PC-3 (cell line): ENCODE measurements at regions not wholly inside any gene's neighbourhood (a gene's known extent, or its start where the extent isn't known, plus 50 kb on each side); places are given as distances from the start of the nearest gene placed in this dataset.
"Not testable (repeated sequence)": the region's sequence is repeated elsewhere in the genome, so short reads cannot be mapped to it uniquely, and the experiment has no call there.

Source experiments
- EZH2 ChIP-seq: fragments of 300-600 bp; sonication (generic); IDR thresholded peaks from one replicate; pipeline ENCODE4 v1.6.1; 2017; ENCODE audit warnings: antibody characterized with exemption, mild to moderate bottlenecking, low read length; ENCODE audit not compliant: unreplicated experiment
- EZH2phosphoT487 ChIP-seq: fragments of 300-600 bp; sonication (generic); IDR thresholded peaks from 2 replicates; pipeline ENCODE4 v1.6.1; 2018; ENCODE audit warnings: mild to moderate bottlenecking, antibody characterized with exemption, low read length, borderline replicate concordance
- TF ChIP-seq, protein P1 (sequence below): fragments of 300-600 bp; sonication (generic); conservative IDR thresholded peaks from 2 replicates; pipeline ENCODE4 v1.5.1; 2017; ENCODE audit warnings: antibody characterized with exemption, low read depth, mild to moderate bottlenecking, low read length

DNA sequence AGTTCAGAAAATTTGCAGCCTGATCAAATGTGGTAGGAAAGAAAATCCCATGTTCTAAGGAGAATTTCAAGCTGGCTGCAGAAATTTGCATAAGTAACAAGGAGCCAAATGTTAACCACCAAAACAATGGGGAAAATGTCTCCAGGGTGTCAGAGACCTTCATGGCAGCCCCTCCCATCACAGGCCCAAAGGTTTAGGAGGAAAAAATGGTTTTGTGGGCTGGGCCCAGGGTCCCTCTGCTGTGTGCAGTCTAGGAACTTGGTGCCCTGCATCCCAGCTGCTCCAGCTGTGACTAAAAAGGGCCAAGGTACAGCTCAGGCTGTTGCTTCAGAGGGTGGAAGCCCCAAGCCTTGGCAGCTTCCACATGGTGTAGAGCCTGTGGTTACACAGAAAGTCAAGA lies 79.8 kb downstream of the WSB1 start:
- TF ChIP-seq, protein P1, sequence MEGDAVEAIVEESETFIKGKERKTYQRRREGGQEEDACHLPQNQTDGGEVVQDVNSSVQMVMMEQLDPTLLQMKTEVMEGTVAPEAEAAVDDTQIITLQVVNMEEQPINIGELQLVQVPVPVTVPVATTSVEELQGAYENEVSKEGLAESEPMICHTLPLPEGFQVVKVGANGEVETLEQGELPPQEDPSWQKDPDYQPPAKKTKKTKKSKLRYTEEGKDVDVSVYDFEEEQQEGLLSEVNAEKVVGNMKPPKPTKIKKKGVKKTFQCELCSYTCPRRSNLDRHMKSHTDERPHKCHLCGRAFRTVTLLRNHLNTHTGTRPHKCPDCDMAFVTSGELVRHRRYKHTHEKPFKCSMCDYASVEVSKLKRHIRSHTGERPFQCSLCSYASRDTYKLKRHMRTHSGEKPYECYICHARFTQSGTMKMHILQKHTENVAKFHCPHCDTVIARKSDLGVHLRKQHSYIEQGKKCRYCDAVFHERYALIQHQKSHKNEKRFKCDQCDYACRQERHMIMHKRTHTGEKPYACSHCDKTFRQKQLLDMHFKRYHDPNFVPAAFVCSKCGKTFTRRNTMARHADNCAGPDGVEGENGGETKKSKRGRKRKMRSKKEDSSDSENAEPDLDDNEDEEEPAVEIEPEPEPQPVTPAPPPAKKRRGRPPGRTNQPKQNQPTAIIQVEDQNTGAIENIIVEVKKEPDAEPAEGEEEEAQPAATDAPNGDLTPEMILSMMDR: not testable (repeated sequence)
- TF ChIP-seq EZH2phosphoT487, EZH2: not testable (repeated sequence)
